ENCODE measurements at regions not wholly inside any gene's neighbourhood (a gene's known extent, or its start where the extent isn't known, plus 50 kb on each side); places are given as distances from the start of the nearest gene placed in this dataset.

- DNase-seq (ENCODE audit: low read depth): peak; percentile 31
- no peak overlapping the region for H3K4me3 ChIP-seq (ENCODE audit: low read length)
- H3K36me3 ChIP-seq (ENCODE audit: control insufficient read depth, insufficient read depth, low read length, severe bottlenecking): no peaks in the 10 kb centered on the region
- H3K9me3 ChIP-seq (ENCODE audit: control insufficient read depth, low read length): peaks cover 4% of the 10 kb centered on the region
- no peak overlapping the region for H3K9ac ChIP-seq (ENCODE audit: low read length)
- peaks cover 17% of the 10 kb centered on the region for H3K4me1 ChIP-seq (ENCODE audit: control insufficient read depth, insufficient read depth, low read length)
- peaks cover 17% of the 10 kb centered on the region for H3K27me3 ChIP-seq (replicated peaks; ENCODE audit: control insufficient read depth, insufficient read depth, low read length)
Measured at GRCh38 chr14:58801086-58801485, 163.3 kb downstream of the DACT1 start.

GRCh38 chr14:58805057-58805456 lies 167.3 kb downstream of the DACT1 start:
- H3K9ac ChIP-seq (ENCODE audit: low read length): no peak overlapping the region
- H3K27me3 ChIP-seq (replicated peaks; ENCODE audit: control insufficient read depth, insufficient read depth, low read length): no peaks in the 10 kb centered on the region
- peaks cover 25% of the 10 kb centered on the region for H3K4me1 ChIP-seq (ENCODE audit: control insufficient read depth, insufficient read depth, low read length)
- H3K36me3 ChIP-seq (ENCODE audit: control insufficient read depth, insufficient read depth, low read length, severe bottlenecking): no peaks in the 10 kb centered on the region
- peaks cover 4% of the 10 kb centered on the region for H3K9me3 ChIP-seq (ENCODE audit: control insufficient read depth, low read length)
- H3K4me3 ChIP-seq (ENCODE audit: low read length): no peak overlapping the region
- peak; percentile 79 for DNase-seq (ENCODE audit: low read depth)

- H3K9ac ChIP-seq (ENCODE audit: low read length): no peak overlapping the region
- H3K4me1 ChIP-seq (ENCODE audit: control insufficient read depth, insufficient read depth, low read length): peaks cover 25% of the 10 kb centered on the region
- H3K9me3 ChIP-seq (ENCODE audit: control insufficient read depth, low read length): peaks cover 7% of the 10 kb centered on the region
- no peaks in the 10 kb centered on the region for H3K36me3 ChIP-seq (ENCODE audit: control insufficient read depth, insufficient read depth, low read length, severe bottlenecking)
- H3K4me3 ChIP-seq (ENCODE audit: low read length): no peak overlapping the region
- H3K27me3 ChIP-seq (replicated peaks; ENCODE audit: control insufficient read depth, insufficient read depth, low read length): no peaks in the 10 kb centered on the region
- peak; percentile 47 for DNase-seq (ENCODE audit: low read depth)
Measured at GRCh38 chr14:58805605-58806409, 168.0 kb downstream of the DACT1 start.

- DNase-seq (ENCODE audit: low read depth): peak; percentile 42
- Histone ChIP-seq H3K4me1 (ENCODE audit: control insufficient read depth, insufficient read depth, low read length) (peaks cover 25% of the 10 kb centered on the region), H3K27me3 (replicated peaks; ENCODE audit: control insufficient read depth, insufficient read depth, low read length) (peaks cover 7% of the 10 kb centered on the region), H3K4me3 (ENCODE audit: low read length) (no peak overlapping the region), H3K9ac (ENCODE audit: low read length) (no peak overlapping the region), H3K36me3 (ENCODE audit: control insufficient read depth, insufficient read depth, low read length, severe bottlenecking) (no peaks in the 10 kb centered on the region), H3K9me3 (ENCODE audit: control insufficient read depth, low read length) (peaks cover 7% of the 10 kb centered on the region)
Measured at GRCh38 chr14:58807191-58807590, 169.4 kb downstream of the DACT1 start.

- Histone ChIP-seq H3K4me1 (ENCODE audit: control insufficient read depth, insufficient read depth, low read length) (peaks cover 25% of the 10 kb centered on the region), H3K9me3 (ENCODE audit: control insufficient read depth, low read length) (peaks cover 3% of the 10 kb centered on the region), H3K27me3 (replicated peaks; ENCODE audit: control insufficient read depth, insufficient read depth, low read length) (peaks cover 7% of the 10 kb centered on the region), H3K4me3 (ENCODE audit: low read length) (no peak overlapping the region), H3K36me3 (ENCODE audit: control insufficient read depth, insufficient read depth, low read length, severe bottlenecking) (no peaks in the 10 kb centered on the region), H3K9ac (ENCODE audit: low read length) (no peak overlapping the region)
- DNase-seq (ENCODE audit: low read depth): peak; percentile 82
Measured at GRCh38 chr14:58808828-58809227, 171.1 kb downstream of the DACT1 start.

GRCh38 chr14:58809520-58809919 lies 171.8 kb downstream of the DACT1 start:
- no peak overlapping the region for H3K4me3 ChIP-seq (ENCODE audit: low read length)
- H3K4me1 ChIP-seq (ENCODE audit: control insufficient read depth, insufficient read depth, low read length): peaks cover 20% of the 10 kb centered on the region
- no peaks in the 10 kb centered on the region for H3K36me3 ChIP-seq (ENCODE audit: control insufficient read depth, insufficient read depth, low read length, severe bottlenecking)
- no peak for DNase-seq (ENCODE audit: low read depth)
- peaks cover 7% of the 10 kb centered on the region for H3K27me3 ChIP-seq (replicated peaks; ENCODE audit: control insufficient read depth, insufficient read depth, low read length)
- no peak overlapping the region for H3K9ac ChIP-seq (ENCODE audit: low read length)
- peaks cover 3% of the 10 kb centered on the region for H3K9me3 ChIP-seq (ENCODE audit: control insufficient read depth, low read length)

GRCh38 chr14:58812050-58812910 lies 174.5 kb downstream of the DACT1 start:
- Histone ChIP-seq H3K9me3 (ENCODE audit: control insufficient read depth, low read length) (peaks cover 3% of the 10 kb centered on the region), H3K27me3 (replicated peaks; ENCODE audit: control insufficient read depth, insufficient read depth, low read length) (peaks cover 7% of the 10 kb centered on the region), H3K4me3 (ENCODE audit: low read length) (no peak overlapping the region), H3K4me1 (ENCODE audit: control insufficient read depth, insufficient read depth, low read length) (peaks cover 25% of the 10 kb centered on the region), H3K9ac (ENCODE audit: low read length) (no peak overlapping the region), H3K36me3 (ENCODE audit: control insufficient read depth, insufficient read depth, low read length, severe bottlenecking) (no peaks in the 10 kb centered on the region)
- DNase-seq (ENCODE audit: low read depth): no peak

- DNase-seq (ENCODE audit: low read depth): no peak
- no peak overlapping the region for H3K4me3 ChIP-seq (ENCODE audit: low read length)
- peaks cover 7% of the 10 kb centered on the region for H3K27me3 ChIP-seq (replicated peaks; ENCODE audit: control insufficient read depth, insufficient read depth, low read length)
- no peaks in the 10 kb centered on the region for H3K36me3 ChIP-seq (ENCODE audit: control insufficient read depth, insufficient read depth, low read length, severe bottlenecking)
- peaks cover 3% of the 10 kb centered on the region for H3K9me3 ChIP-seq (ENCODE audit: control insufficient read depth, low read length)
- H3K4me1 ChIP-seq (ENCODE audit: control insufficient read depth, insufficient read depth, low read length): peaks cover 37% of the 10 kb centered on the region
- no peak overlapping the region for H3K9ac ChIP-seq (ENCODE audit: low read length)
Measured at GRCh38 chr14:58813745-58814144, 176.0 kb downstream of the DACT1 start.

- Histone ChIP-seq H3K27me3 (replicated peaks; ENCODE audit: control insufficient read depth, insufficient read depth, low read length) (peaks cover 7% of the 10 kb centered on the region), H3K4me1 (ENCODE audit: control insufficient read depth, insufficient read depth, low read length) (peaks cover 38% of the 10 kb centered on the region), H3K9me3 (ENCODE audit: control insufficient read depth, low read length) (peaks cover 3% of the 10 kb centered on the region), H3K9ac (ENCODE audit: low read length) (no peak overlapping the region), H3K36me3 (ENCODE audit: control insufficient read depth, insufficient read depth, low read length, severe bottlenecking) (no peaks in the 10 kb centered on the region), H3K4me3 (ENCODE audit: low read length) (no peak overlapping the region)
- DNase-seq (ENCODE audit: low read depth): no peak
Measured at GRCh38 chr14:58814466-58814865, 176.7 kb downstream of the DACT1 start.

- H3K9me3 ChIP-seq (ENCODE audit: control insufficient read depth, low read length): peaks cover 3% of the 10 kb centered on the region
- H3K4me3 ChIP-seq (ENCODE audit: low read length): no peak overlapping the region
- H3K27me3 ChIP-seq (replicated peaks; ENCODE audit: control insufficient read depth, insufficient read depth, low read length): peaks cover 7% of the 10 kb centered on the region
- H3K9ac ChIP-seq (ENCODE audit: low read length): no peak overlapping the region
- DNase-seq (ENCODE audit: low read depth): peak; percentile 69
- H3K36me3 ChIP-seq (ENCODE audit: control insufficient read depth, insufficient read depth, low read length, severe bottlenecking): no peaks in the 10 kb centered on the region
- peaks cover 38% of the 10 kb centered on the region for H3K4me1 ChIP-seq (ENCODE audit: control insufficient read depth, insufficient read depth, low read length)
Measured at GRCh38 chr14:58815161-58815701, 177.5 kb downstream of the DACT1 start.

GRCh38 chr14:58815794-58816193 lies 178.0 kb downstream of the DACT1 start:
- DNase-seq (ENCODE audit: low read depth): no peak
- Histone ChIP-seq H3K36me3 (ENCODE audit: control insufficient read depth, insufficient read depth, low read length, severe bottlenecking) (no peaks in the 10 kb centered on the region), H3K9me3 (ENCODE audit: control insufficient read depth, low read length) (no peaks in the 10 kb centered on the region), H3K9ac (ENCODE audit: low read length) (no peak overlapping the region), H3K4me3 (ENCODE audit: low read length) (no peak overlapping the region), H3K27me3 (replicated peaks; ENCODE audit: control insufficient read depth, insufficient read depth, low read length) (peaks cover 7% of the 10 kb centered on the region), H3K4me1 (ENCODE audit: control insufficient read depth, insufficient read depth, low read length) (peaks cover 38% of the 10 kb centered on the region)

All from adipocyte (in vitro differentiated cells).